ENCODE measurements at regions not wholly inside any gene's neighbourhood (a gene's known extent, or its start where the extent isn't known, plus 50 kb on each side); places are given as distances from the start of the nearest gene placed in this dataset.

- TF ChIP-seq CTCF (IDR thresholded peaks at IDR 0.05) (no peak), POLR2A (IDR thresholded peaks at IDR 0.05) (no peak)
Observed at GRCh38 chr3:11717768-11718636, 74.3 kb upstream of the VGLL4 start.
